ENCODE measurements at regions not wholly inside any gene's neighbourhood (a gene's known extent, or its start where the extent isn't known, plus 50 kb on each side); places are given as distances from the start of the nearest gene placed in this dataset.

- intact Hi-C loops (cut with micrococcal nuclease), result no loop called here
- WGBS (ENCODE audit: insufficient coverage), result 100% methylated on average over 1 of the region's 3 CpGs
Measured at GRCh38 chr14:25247609-25248008, 197.7 kb upstream of the STXBP6 start.

DNA sequence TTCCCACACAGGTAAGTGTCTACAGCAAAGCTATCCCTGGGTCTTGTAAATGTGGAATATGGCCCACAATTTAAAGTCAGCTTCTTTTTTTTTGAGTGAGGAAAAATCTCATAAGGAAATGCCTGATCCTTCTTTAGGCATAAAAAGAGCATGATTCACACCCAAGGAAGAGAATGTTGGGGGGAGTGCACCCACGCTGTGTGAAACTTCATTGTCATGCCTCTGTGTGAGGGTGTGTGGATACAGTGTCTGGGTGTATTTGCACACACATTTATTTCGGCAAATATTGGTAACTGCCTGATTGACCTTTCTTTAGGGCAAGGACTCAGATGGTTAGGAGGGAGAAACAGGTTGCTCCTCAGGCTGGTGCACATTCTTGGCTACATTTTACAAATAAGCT is 196.8 kb upstream of the STXBP6 start:
- ATAC-seq, result no peak
- H3K27me3 Mint-ChIP-seq (ENCODE audit: low read depth in 2 of 2), result peaks cover 18 to 31% of the 10 kb centered on the region in 2 donors
- 91% methylated on average over 2 of the region's 2 CpGs for WGBS (ENCODE audit: insufficient coverage)
- no peak overlapping the region for H3K4me3 ChIP-seq (ENCODE audit: low read length)
- H3K9me3 Mint-ChIP-seq, result peaks cover 0 to 6% of the 10 kb centered on the region in 2 donors
- no peaks in the 10 kb centered on the region for H3K9me3 ChIP-seq (ENCODE audit: control insufficient read depth, insufficient read depth, low read length)
- no peak overlapping the region for H3K27ac ChIP-seq (ENCODE audit: low read length)
- no peak for DNase-seq
- TF ChIP-seq CTCF (IDR thresholded peaks at IDR 0.05), result no peak
- no peaks in the 10 kb centered on the region for H3K36me3 Mint-ChIP-seq
- no peaks in the 10 kb centered on the region for H3K36me3 ChIP-seq (ENCODE audit: control insufficient read depth, insufficient read depth, low read length)
- H3K27ac Mint-ChIP-seq, result no peak overlapping the region
- no peaks in the 10 kb centered on the region for H3K4me1 ChIP-seq (ENCODE audit: control insufficient read depth, insufficient read depth, low read length)
- H3K27me3 ChIP-seq (ENCODE audit: control insufficient read depth, insufficient read depth, low read length), result no peaks in the 10 kb centered on the region
- intact Hi-C loops (cut with micrococcal nuclease), result no loop called here
- H3K4me3 Mint-ChIP-seq, result no peak overlapping the region
- H3K4me1 Mint-ChIP-seq, result no peaks in the 10 kb centered on the region

More at GRCh38 chr14:25247609-25248008, 197.7 kb upstream of the STXBP6 start:
- H3K36me3 ChIP-seq (ENCODE audit: control insufficient read depth, insufficient read depth, low read length), result no peaks in the 10 kb centered on the region
- H3K27me3 ChIP-seq (ENCODE audit: control insufficient read depth, insufficient read depth, low read length), result no peaks in the 10 kb centered on the region
- Mint-ChIP-seq H3K27me3 (ENCODE audit: low read depth in 2 of 2) (peaks cover 21 to 35% of the 10 kb centered on the region in 2 donors), H3K36me3 (no peaks in the 10 kb centered on the region), H3K27ac (no peak overlapping the region), H3K9me3 (peaks cover 0 to 6% of the 10 kb centered on the region in 2 donors), H3K4me3 (no peak overlapping the region), H3K4me1 (no peaks in the 10 kb centered on the region)
- H3K4me3 ChIP-seq (ENCODE audit: low read length), result no peak overlapping the region
- H3K9me3 ChIP-seq (ENCODE audit: control insufficient read depth, insufficient read depth, low read length), result no peaks in the 10 kb centered on the region
- no peaks in the 10 kb centered on the region for H3K4me1 ChIP-seq (ENCODE audit: control insufficient read depth, insufficient read depth, low read length)
- no peak for TF ChIP-seq CTCF (IDR thresholded peaks at IDR 0.05)
- ATAC-seq, result no peak
- DNase-seq, result no peak
- H3K27ac ChIP-seq (ENCODE audit: low read length), result no peak overlapping the region

GRCh38 chr14:25239170-25239569 is 189.2 kb upstream of the STXBP6 start:
- DNase-seq (no peak), ATAC-seq (no peak)
- WGBS (ENCODE audit: insufficient coverage), result no CpG with 5 or more reads among the region's 1 CpG
- no peaks in the 10 kb centered on the region for H3K36me3 Mint-ChIP-seq
- Histone ChIP-seq H3K27ac (ENCODE audit: low read length) (no peak overlapping the region), H3K4me3 (ENCODE audit: low read length) (no peak overlapping the region), H3K36me3 (ENCODE audit: control insufficient read depth, insufficient read depth, low read length) (no peaks in the 10 kb centered on the region), H3K9me3 (ENCODE audit: control insufficient read depth, insufficient read depth, low read length) (no peaks in the 10 kb centered on the region), H3K27me3 (ENCODE audit: control insufficient read depth, insufficient read depth, low read length) (peaks cover 2% of the 10 kb centered on the region), H3K4me1 (ENCODE audit: control insufficient read depth, insufficient read depth, low read length) (no peaks in the 10 kb centered on the region)
- TF ChIP-seq CTCF (IDR thresholded peaks at IDR 0.05), result no peak
- H3K4me1 Mint-ChIP-seq, result no peaks in the 10 kb centered on the region
- H3K27me3 Mint-ChIP-seq (ENCODE audit: low read depth in 2 of 2), result peaks cover 16 to 36% of the 10 kb centered on the region in 2 donors
- intact Hi-C loops (cut with micrococcal nuclease), result no loop called here
- H3K4me3 Mint-ChIP-seq, result no peak overlapping the region
- H3K9me3 Mint-ChIP-seq, result no peaks in the 10 kb centered on the region
- H3K27ac Mint-ChIP-seq, result no peak overlapping the region

DNA sequence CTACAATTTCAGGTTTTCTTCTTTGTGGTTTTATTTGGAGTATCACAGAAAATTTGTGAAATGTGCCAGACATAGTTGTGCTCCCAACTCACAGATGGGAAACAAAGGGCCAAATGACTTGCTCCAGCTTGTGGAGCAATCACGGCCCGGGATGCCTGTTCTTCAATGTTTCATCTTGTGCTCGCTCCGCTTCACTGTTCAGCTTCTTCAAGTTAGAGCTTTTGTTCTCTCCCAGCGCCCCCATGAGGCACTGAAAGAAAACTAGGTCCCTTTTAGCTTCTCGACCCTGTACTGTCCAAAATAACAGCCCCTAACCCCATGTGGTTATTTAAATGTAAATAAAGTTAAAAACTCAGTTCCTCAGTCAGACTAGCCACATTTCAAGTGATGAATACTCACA is 187.9 kb upstream of the STXBP6 start:
- no peak for DNase-seq
- H3K36me3 Mint-ChIP-seq, result no peaks in the 10 kb centered on the region
- H3K9me3 ChIP-seq (ENCODE audit: control insufficient read depth, insufficient read depth, low read length), result no peaks in the 10 kb centered on the region
- no peaks in the 10 kb centered on the region for H3K4me1 ChIP-seq (ENCODE audit: control insufficient read depth, insufficient read depth, low read length)
- no peak overlapping the region for H3K4me3 Mint-ChIP-seq
- no peaks in the 10 kb centered on the region for H3K4me1 Mint-ChIP-seq
- H3K27me3 Mint-ChIP-seq (ENCODE audit: low read depth in 2 of 2), result peaks cover 13 to 36% of the 10 kb centered on the region in 2 donors
- no peak overlapping the region for H3K27ac Mint-ChIP-seq
- no peaks in the 10 kb centered on the region for H3K36me3 ChIP-seq (ENCODE audit: control insufficient read depth, insufficient read depth, low read length)
- no peak overlapping the region for H3K27ac ChIP-seq (ENCODE audit: low read length)
- 24% methylated on average over 5 of the region's 6 CpGs for WGBS (ENCODE audit: insufficient coverage)
- ATAC-seq, result no peak
- H3K9me3 Mint-ChIP-seq, result no peaks in the 10 kb centered on the region
- no peak for TF ChIP-seq CTCF (IDR thresholded peaks at IDR 0.05)
- intact Hi-C loops (cut with micrococcal nuclease), result no loop called here
- H3K27me3 ChIP-seq (ENCODE audit: control insufficient read depth, insufficient read depth, low read length), result peaks cover 2% of the 10 kb centered on the region
- H3K4me3 ChIP-seq (ENCODE audit: low read length), result no peak overlapping the region

All from natural killer cell (primary cell).